ENCODE measurements at regions not wholly inside any gene's neighbourhood (a gene's known extent, or its start where the extent isn't known, plus 50 kb on each side); places are given as distances from the start of the nearest gene placed in this dataset.

DNA sequence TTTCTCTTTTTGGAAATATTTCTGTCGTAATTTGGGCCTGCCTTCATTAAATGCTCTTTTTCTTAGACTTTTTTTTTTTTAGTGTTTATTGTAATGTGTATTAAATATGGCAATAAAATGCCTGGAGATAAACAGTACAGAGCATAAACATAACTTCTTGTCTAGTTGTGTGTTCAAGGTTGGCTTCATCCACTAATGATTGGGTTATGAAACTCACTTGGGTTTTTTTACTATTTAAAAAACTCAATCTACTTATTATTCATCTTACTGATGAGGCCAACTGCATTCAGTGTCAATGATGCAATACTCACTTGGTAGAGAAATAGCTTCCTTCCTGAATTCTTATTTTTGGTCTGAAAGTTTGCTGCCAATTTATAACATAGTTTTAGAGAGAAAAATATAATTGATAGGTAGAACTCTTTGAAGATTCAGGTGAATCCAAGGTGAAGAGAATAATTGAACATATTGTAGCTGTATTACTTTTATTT lies 144.2 kb upstream of the NABP1 start:
- no peak for DNase-seq (ENCODE audit: low spot score)
- ChIA-PET CTCF (no interaction called here), POLR2A (ENCODE audit: low non-redundant PET) (no interaction called here)
- no peak for TF ChIP-seq CTCF (conservative IDR thresholded peaks at IDR 0.05; ENCODE audit: low read depth)
- H3K27ac ChIP-seq, result no peak overlapping the region

GRCh38 chr2:191537921-191538320 lies 140.0 kb upstream of the NABP1 start:
- DNase-seq (ENCODE audit: low spot score), result no peak
- ChIA-PET CTCF (interaction anchor here (2.5 kb wide), 1 partner anchor 16 kb away, joined by 7 read pairs; no protein-coding TSS in a partner anchor), POLR2A (ENCODE audit: low non-redundant PET) (no interaction called here)
- no peak for TF ChIP-seq CTCF (conservative IDR thresholded peaks at IDR 0.05; ENCODE audit: low read depth)
- no peak overlapping the region for H3K27ac ChIP-seq

- DNase-seq (ENCODE audit: low spot score), result no peak
- no peak for TF ChIP-seq CTCF (conservative IDR thresholded peaks at IDR 0.05; ENCODE audit: low read depth)
- H3K27ac ChIP-seq, result no peak overlapping the region
- POLR2A ChIA-PET (ENCODE audit: low non-redundant PET), result no interaction called here
- CTCF ChIA-PET, result interaction anchor here (0.5 to 2.5 kb wide), 16 partner anchors 15 to 1935 kb away, joined by 3 to 10 read pairs (median 6); no protein-coding TSS in a partner anchor
Observed at GRCh38 chr2:191538334-191538903, 139.5 kb upstream of the NABP1 start.

DNA sequence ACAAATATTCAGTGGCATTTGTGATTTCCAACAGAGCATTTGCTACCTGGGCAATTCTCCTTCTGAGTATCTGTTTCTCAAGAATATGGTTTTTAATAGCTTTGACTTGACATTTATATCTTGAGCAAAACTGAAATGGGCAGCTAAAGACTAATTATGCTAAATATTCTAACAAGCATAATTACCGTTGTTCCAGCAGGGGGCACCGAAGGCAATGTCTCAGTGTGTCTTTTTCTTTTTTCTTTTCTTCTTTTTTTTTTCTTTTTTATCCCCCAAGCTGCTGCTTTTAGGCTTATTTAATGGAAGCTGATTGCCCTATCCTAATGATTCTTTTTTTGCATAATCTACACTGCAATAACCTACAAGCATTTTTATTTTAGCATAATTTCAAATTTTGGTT lies 138.9 kb upstream of the NABP1 start:
- TF ChIP-seq CTCF (conservative IDR thresholded peaks at IDR 0.05; ENCODE audit: low read depth), result peak; percentile 61
- CTCF ChIA-PET, result interaction anchor here (0.5 to 2.5 kb wide), 22 partner anchors 14 to 1936 kb away, joined by 3 to 10 read pairs (median 6); no protein-coding TSS in a partner anchor
- H3K27ac ChIP-seq, result no peak overlapping the region
- POLR2A ChIA-PET (ENCODE audit: low non-redundant PET), result no interaction called here
- peak; percentile 44 for DNase-seq (ENCODE audit: low spot score)

DNA sequence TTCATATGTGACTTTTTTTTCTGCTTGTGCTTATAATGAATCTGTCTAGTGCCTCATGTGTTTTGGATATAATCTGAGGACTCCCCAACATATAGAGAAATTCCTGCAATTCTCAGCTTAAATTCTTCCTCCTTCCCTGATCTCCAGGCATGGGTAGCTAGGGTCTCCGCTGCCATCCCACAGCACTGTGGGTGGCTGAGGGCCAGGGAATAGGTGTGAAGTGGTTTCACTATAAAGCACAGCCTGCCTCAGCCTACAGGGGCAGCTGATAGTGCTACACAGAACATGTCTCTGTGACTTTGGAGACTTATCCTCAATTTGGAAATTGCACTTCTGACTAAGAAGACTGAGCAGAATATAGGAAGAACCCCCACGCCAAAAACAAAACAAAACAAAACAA lies 137.3 kb upstream of the NABP1 start:
- DNase-seq (ENCODE audit: low spot score), result no peak
- ChIA-PET POLR2A (ENCODE audit: low non-redundant PET) (no interaction called here), CTCF (interaction anchor here (0.6 to 0.7 kb wide), 3 partner anchors 219 to 544 kb away, joined by 3 read pairs; no protein-coding TSS in a partner anchor)
- no peak overlapping the region for H3K27ac ChIP-seq
- no peak for TF ChIP-seq CTCF (conservative IDR thresholded peaks at IDR 0.05; ENCODE audit: low read depth)

DNA sequence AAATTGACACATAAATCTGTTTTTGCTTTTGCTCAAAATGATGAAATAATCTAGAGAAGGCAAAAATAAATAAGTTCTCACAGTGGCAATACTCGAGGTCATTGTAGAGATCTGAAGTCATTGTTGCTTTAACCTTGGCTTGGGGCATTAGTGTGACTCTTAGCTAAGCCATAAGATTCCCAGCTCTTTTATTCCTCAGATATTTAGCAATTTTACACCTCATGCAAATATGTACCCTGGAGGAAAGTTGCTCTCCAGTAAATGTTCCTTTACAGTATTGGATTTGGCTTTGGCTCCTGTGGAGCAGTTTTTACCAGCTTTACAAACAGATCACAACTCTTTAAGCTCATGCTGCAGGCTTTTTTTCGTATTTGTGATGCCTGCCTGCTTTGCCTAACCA lies 134.2 kb upstream of the NABP1 start:
- no peak for DNase-seq (ENCODE audit: low spot score)
- H3K27ac ChIP-seq, result no peak overlapping the region
- POLR2A ChIA-PET (ENCODE audit: low non-redundant PET), result no interaction called here
- CTCF ChIA-PET, result interaction anchor here (0.7 kb wide), 2 partner anchors 255 to 444 kb away, joined by 4 to 5 read pairs; no protein-coding TSS in a partner anchor
- no peak for TF ChIP-seq CTCF (conservative IDR thresholded peaks at IDR 0.05; ENCODE audit: low read depth)

All from RWPE1 (cell line).